ENCODE measurements at regions not wholly inside any gene's neighbourhood (a gene's known extent, or its start where the extent isn't known, plus 50 kb on each side); places are given as distances from the start of the nearest gene placed in this dataset.

DNA sequence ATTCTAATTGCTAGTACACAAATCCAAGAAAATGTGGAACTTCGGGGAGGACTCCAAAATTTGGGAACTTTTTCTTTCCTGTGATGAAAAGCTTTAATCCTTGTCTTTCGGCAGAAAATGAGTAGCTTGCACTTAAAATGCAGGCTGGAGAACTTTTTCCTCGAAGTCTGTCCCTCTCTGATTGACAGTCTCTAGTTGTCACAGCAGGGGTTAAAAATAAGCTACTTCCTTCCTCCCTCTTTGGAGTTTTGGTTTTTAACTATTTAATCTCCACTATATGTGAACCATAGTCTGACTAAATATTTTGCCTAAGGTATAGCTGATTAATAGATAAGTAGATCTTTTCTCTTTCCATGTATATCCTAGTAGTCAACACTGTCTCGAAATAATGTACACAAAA is 66.8 kb upstream of the MBOAT1 start:
- DNase-seq (ENCODE audit: low read depth) = no peak
- H3K4me3 ChIP-seq (ENCODE audit: low read length) = no peak overlapping the region
- TF ChIP-seq, protein P1, sequence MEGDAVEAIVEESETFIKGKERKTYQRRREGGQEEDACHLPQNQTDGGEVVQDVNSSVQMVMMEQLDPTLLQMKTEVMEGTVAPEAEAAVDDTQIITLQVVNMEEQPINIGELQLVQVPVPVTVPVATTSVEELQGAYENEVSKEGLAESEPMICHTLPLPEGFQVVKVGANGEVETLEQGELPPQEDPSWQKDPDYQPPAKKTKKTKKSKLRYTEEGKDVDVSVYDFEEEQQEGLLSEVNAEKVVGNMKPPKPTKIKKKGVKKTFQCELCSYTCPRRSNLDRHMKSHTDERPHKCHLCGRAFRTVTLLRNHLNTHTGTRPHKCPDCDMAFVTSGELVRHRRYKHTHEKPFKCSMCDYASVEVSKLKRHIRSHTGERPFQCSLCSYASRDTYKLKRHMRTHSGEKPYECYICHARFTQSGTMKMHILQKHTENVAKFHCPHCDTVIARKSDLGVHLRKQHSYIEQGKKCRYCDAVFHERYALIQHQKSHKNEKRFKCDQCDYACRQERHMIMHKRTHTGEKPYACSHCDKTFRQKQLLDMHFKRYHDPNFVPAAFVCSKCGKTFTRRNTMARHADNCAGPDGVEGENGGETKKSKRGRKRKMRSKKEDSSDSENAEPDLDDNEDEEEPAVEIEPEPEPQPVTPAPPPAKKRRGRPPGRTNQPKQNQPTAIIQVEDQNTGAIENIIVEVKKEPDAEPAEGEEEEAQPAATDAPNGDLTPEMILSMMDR (IDR thresholded peaks at IDR 0.05; ENCODE audit: insufficient read depth, low read depth, low read length, missing control alignments) = no peak

DNA sequence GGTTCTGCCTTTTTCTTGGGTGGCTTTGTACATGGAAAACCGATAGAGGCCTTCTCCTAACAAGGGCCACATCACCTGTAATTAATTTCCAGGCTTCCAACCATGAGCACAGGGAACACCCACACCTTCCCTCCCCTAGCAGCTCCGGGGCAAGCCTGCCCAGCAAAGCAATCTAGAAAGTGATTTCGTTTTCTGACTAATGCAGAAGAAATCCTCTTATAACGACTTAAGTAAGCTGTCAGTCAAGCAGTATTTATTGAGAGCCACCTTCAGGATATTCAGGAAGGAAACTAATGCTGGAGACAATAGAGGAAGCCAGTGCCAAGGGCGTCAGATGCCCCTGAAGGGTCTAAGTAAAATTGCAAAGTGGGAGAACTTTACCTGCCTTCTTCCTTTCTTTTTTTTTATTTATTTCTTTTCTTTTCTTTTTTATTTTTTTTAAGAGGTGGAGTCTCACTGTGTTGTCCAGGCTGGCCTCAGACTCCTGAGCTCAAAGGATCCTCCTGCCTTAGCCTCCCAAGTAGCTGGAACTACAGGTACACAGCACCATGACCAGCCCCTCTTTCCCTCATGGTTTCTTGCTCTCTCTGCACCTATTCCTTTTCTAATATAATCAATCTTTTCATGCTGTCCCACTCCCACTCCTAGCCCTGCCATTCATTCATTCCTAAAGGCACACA is 67.5 kb upstream of the MBOAT1 start:
- DNase-seq (ENCODE audit: low read depth) = peak; percentile 61
- H3K4me3 ChIP-seq (ENCODE audit: low read length) = no peak overlapping the region
- TF ChIP-seq, protein P1 (IDR thresholded peaks at IDR 0.05; ENCODE audit: insufficient read depth, low read depth, low read length, missing control alignments) = no peak

DNA sequence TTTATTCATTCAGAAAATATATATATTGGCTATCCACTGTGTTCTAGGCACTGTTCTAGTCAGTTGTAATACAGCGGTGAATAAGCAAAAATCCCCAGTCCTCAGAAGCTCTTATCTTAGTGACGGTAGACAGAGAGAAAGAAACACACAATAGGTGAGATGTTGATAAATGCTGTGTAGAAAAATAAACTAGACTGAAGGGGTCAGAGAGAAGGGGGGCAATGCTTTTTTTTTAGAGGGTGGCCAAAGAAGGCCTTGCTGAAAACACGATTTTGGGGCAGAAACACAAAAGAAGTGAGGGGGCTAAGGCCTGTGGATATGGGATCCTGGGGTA is 68.0 kb upstream of the MBOAT1 start:
- DNase-seq (ENCODE audit: low read depth) = no peak
- TF ChIP-seq, protein P1 (IDR thresholded peaks at IDR 0.05; ENCODE audit: insufficient read depth, low read depth, low read length, missing control alignments) = no peak
- no peak overlapping the region for H3K4me3 ChIP-seq (ENCODE audit: low read length)

DNA sequence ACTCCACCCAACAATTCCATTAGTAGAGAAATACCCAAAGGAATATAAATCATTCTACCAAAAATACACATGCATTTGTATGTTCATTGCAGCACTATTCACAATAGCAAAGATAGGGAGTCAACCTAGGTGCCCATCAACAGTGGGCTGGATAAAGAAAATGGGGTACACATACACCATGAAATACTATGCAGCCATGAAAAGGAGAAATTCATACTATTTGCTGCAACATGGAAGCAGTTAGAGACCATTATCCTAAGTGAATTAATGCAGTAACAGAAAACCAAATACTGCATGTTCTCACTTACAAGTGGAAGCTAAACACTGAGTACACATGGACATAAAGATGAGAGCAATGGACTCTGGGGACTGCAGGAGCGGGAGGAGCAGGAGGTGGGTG is 72.4 kb upstream of the MBOAT1 start:
- TF ChIP-seq, protein P1 (IDR thresholded peaks at IDR 0.05; ENCODE audit: insufficient read depth, low read depth, low read length, missing control alignments) = no peak
- H3K4me3 ChIP-seq (ENCODE audit: low read length) = no peak overlapping the region
- no peak for DNase-seq (ENCODE audit: low read depth)

DNA sequence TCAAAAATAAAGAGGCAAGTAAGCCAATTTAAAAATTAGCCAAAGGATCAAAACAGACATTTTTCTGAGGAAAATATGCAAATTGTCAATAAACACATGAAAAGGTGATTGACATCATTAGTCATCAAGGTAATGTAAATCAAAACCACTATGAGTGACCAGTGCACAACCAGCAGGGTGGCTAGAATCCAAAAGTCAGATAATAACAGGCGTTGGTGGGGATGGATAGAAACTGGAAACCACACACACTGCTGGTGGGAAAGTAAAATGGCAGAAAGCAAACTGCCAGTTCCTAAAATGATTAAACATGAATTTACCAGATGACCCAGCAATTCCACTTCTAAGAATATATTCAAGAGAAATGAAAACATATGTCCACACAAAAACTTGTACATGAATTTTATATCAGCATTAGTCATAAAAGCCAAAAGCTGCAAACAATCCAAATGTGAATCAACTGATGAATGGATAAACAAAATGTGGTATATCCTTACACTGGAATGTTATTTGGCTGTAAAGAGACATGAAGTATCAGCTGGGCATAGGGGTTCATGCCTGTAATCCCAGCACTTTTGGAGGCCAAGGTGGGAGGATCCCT is 74.8 kb upstream of the MBOAT1 start:
- TF ChIP-seq, protein P1 (IDR thresholded peaks at IDR 0.05; ENCODE audit: insufficient read depth, low read depth, low read length, missing control alignments) = no peak
- no peak for DNase-seq (ENCODE audit: low read depth)
- no peak overlapping the region for H3K4me3 ChIP-seq (ENCODE audit: low read length)

DNA sequence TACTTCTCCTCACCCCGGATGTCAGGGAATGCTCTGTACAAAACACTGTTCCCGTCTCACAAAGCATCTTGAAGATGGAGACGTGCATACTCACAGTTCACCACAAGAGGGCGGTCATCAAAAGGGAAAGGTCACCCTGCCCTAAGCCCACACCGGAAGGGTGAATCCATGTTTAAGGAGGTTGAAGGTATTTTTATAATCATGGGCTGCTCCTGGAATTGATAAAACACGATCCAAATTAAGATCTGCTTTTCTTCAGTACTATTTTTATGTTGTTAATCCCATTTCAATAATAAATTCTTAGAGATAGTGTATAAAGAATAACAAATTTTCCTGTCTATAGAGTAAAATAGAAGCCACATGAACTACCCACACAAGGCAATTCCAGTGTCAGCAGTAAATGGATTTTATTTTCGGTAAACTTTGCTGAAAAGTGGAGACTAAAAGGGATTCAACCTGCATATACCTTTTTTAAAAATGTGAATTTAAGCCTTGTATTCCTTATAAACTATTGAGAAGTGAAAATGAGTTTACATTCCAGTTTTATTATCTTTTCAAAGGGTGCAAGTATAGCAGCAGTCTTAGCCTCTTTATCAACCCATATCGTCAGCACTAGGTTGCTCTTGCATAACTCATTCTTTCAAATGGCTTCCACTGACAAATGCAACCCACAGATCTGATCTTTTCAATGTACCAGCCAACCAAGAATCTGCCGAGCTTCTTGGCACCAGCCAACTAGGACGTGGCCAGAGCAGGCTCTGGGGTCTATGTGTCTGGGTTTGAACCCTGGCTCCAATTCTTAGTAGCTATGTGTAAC is 79.7 kb upstream of the MBOAT1 start:
- TF ChIP-seq, protein P1 (IDR thresholded peaks at IDR 0.05; ENCODE audit: insufficient read depth, low read depth, low read length, missing control alignments) = peak; percentile 98
- H3K4me3 ChIP-seq (ENCODE audit: low read length) = no peak overlapping the region
- DNase-seq (ENCODE audit: low read depth) = peak; percentile 85

Data from epithelial cell of esophagus (primary cell).